ENCODE measurements at regions not wholly inside any gene's neighbourhood (a gene's known extent, or its start where the extent isn't known, plus 50 kb on each side); places are given as distances from the start of the nearest gene placed in this dataset.

GRCh38 chr2:155715705-155716104, 616.8 kb downstream of the NR4A2 start:
- no peak for TF ChIP-seq CTCF (conservative IDR thresholded peaks at IDR 0.05)
- TF ChIP-seq ZFX (IDR thresholded peaks at IDR 0.05): no peak

Measured in C4-2B (cell line).